ENCODE measurements at regions not wholly inside any gene's neighbourhood (a gene's known extent, or its start where the extent isn't known, plus 50 kb on each side); places are given as distances from the start of the nearest gene placed in this dataset.

- H3K79me2 ChIP-seq (ENCODE audit: control insufficient read depth, insufficient read depth, low read length): no peaks in the 10 kb centered on the region
- intact Hi-C loops (cut with micrococcal nuclease): no loop called here
- CTCF ChIA-PET: no interaction called here
- H3K27ac ChIP-seq (ENCODE audit: insufficient read depth, low read depth, low read length): no peak overlapping the region
- no peaks in the 10 kb centered on the region for H3K4me1 ChIP-seq (ENCODE audit: control insufficient read depth, extremely low read depth, insufficient read depth, low read length)
- no peak overlapping the region for H3K4me3 ChIP-seq (replicated peaks in 1 of 3; ENCODE audit: insufficient read depth in 1 of 3, low read depth in 1 of 3, low read length in 3 of 3)
- H3K9me1 ChIP-seq (replicated peaks; ENCODE audit: control insufficient read depth, extremely low read depth, insufficient read depth, low read length): no peaks in the 10 kb centered on the region
- no peak for DNase-seq (ENCODE audit: low read depth, low spot score)
- no peak overlapping the region for H3K9ac ChIP-seq (replicated peaks; ENCODE audit: extremely low read depth, insufficient read depth, low read length)
- dilution Hi-C loops (cut with MboI; ENCODE audit: extremely low pct_ligation_motif_present, low sequenced_read_pairs): no loop called here
- TF ChIP-seq POLR2A (IDR thresholded peaks at IDR 0.05; ENCODE audit: low read depth, low read length) (no peak), JUN (IDR thresholded peaks at IDR 0.05; ENCODE audit: borderline replicate concordance, insufficient read depth, insufficient read length, low read depth) (no peak), FOS (IDR thresholded peaks at IDR 0.05; ENCODE audit: borderline replicate concordance, insufficient read depth, low read length) (no peak), MAX (IDR thresholded peaks at IDR 0.05; ENCODE audit: insufficient read depth, insufficient read length) (no peak), GATA2 (IDR thresholded peaks at IDR 0.05; ENCODE audit: insufficient read depth, insufficient read length, low read depth, low read length) (no peak), POLR2AphosphoS5 (IDR thresholded peaks at IDR 0.05; ENCODE audit: insufficient read depth, low read depth, low read length) (no peak), EZH2 (IDR thresholded peaks at IDR 0.05; ENCODE audit: borderline replicate concordance, low read depth, low read length, severe bottlenecking) (no peak), MYC (IDR thresholded peaks at IDR 0.05; ENCODE audit: low read depth, low read length) (no peak), CTCF (IDR thresholded peaks at IDR 0.05; ENCODE audit: extremely low read depth in 1 of 2, insufficient read depth in 1 of 2, low read depth in 1 of 2, low read length in 2 of 2) (no peak)
- H4K20me1 ChIP-seq (replicated peaks; ENCODE audit: control insufficient read depth, extremely low read depth, insufficient read depth, low read length): no peaks in the 10 kb centered on the region
- H2AFZ ChIP-seq (ENCODE audit: low read depth, low read length): no peak overlapping the region
- H3K4me2 ChIP-seq (ENCODE audit: insufficient read depth, low read length): no peak overlapping the region
- H3K9me3 ChIP-seq (replicated peaks; ENCODE audit: control insufficient read depth, insufficient read depth, low read length): no peaks in the 10 kb centered on the region
- FAIRE-seq: no peak
- POLR2A ChIA-PET: no interaction called here
- no peaks in the 10 kb centered on the region for H3K36me3 ChIP-seq (ENCODE audit: control insufficient read depth in 2 of 2, extremely low read depth in 1 of 2, insufficient read depth in 2 of 2, low read length in 2 of 2)
- no peaks in the 10 kb centered on the region for H3K27me3 ChIP-seq (ENCODE audit: control insufficient read depth in 2 of 2, insufficient read depth in 2 of 2, low read length in 2 of 2)
- BruUV-seq (replicated peaks): no TSS peak
Observed at GRCh38 chr4:8756816-8757215, 114.8 kb downstream of the HMX1 start.
